GM18861 (cell line): ENCODE measurements at regions not wholly inside any gene's neighbourhood (a gene's known extent, or its start where the extent isn't known, plus 50 kb on each side); places are given as distances from the start of the nearest gene placed in this dataset.

Source experiments
- ATAC-seq: cut with Tn5 transposase; IDR thresholded peaks from one replicate; pipeline ENCODE4 v1.9.1; 2021; ENCODE audit not compliant: unreplicated experiment

DNA sequence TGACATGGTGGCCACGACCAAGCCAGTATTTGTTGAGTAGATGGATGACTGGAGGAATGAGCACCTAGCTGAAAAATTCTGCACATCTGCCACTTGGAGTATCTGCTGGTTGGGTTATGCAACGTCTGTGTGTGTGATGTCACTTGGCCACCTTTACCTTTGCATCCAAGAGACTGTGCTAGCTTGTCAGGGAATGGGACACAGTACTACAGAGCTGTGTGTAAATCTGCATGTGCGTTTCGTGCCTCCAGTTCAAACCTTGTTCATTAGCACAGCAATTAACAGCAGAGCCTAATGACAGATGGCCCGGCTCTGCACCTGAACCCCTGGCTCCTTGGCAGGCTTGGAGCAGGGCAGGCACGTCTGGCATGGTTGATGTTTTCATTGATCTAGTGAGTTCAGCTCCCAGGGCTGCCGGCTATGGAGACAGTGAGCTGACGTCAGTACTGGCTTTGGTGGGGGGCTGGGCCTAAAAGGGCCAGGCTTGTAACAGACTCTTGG, 188.4 kb upstream of the NAV2 start:
- no peak for ATAC-seq

DNA sequence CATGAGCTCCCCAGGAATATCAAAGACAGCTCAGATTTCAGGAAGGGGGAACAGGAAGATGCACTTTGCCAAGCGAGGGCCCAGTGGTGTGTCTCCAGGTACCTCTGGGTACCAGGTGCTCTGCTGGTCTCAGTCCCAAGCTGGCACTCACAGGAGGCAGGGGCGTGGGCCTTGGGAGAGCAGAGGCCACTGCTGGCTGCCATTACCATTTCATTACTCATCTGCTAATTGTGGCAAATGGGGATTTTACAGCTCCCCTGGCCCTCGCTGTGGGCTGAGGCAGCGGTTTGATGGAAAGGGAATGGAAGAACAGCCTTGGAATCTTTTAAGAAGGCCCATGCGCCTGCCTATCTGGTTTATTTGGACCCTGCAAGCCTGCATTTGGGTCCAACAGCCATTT, 192.0 kb upstream of the NAV2 start:
- no peak for ATAC-seq

DNA sequence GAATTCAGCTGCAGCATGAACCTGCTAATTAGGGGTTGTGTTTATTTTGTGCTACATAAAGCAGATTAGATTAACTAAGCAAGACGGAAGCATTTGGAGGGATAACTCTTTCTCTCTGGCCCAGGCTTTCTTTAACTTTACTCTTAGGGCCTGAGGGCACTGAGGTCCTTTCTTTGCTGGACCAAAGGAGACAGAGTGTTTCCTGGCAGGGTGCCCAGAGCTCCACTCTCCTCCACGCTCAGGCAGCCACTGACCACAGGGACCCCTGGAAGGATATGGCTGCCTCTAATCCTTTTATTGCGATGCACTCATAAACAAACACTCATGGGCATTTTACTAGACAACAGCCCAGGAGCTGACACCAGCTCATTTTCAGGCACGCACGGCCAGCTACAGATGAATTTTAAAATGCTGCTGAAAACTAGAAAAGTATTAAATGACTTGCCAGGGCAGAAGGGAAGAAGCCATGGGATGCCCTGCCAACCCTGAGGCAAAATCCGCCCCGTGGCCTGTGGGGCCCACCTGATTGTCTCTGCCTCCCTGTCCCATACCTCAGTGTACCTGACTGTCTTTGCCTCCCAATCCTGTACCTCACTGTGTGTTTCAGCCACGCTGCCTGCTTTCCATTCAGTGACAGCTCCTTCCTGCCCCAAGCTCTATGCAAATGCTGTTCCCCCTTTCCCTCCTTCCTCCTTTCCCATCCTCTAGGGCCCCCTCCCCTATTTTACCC, 192.6 kb upstream of the NAV2 start:
- ATAC-seq, result no peak

DNA sequence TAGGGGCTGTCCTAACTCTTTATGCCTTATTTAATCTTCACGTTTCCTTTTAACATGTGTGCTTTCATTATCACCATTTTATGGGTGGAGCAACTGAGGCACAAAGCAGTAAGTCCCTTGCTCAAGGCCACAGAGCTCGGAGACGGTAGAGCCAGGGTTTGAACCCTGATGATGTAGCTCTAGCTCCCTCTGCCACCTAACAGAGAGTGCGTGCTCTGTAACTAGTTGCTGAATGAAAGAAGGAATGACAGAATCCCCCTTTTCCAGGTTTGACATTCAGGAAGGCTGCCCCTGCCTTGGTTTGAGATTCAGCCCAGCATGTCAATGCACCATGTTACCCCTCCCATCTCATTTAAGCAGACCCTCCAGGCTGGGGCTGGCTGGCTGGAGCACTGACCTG, 193.3 kb upstream of the NAV2 start:
- no peak for ATAC-seq

DNA sequence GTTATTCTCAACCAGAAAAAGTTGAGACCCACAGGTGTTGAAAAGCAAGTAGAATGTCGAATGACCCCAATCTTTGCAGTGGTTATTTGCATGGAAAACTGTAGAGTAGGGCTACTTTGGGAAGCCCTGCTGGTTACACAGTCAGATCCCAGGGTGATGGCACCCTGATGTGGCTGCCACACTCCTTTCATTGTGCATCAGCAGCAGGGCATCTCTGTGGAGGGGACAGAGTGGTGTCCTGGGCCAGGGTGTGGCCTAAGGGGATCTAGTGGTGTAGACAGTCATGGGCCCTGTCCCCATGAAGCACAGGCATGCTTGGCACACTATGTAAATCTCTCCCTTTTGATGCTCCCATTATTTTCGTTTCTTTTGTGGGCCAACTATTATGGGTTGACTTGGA, 199.4 kb upstream of the NAV2 start:
- no peak for ATAC-seq

DNA sequence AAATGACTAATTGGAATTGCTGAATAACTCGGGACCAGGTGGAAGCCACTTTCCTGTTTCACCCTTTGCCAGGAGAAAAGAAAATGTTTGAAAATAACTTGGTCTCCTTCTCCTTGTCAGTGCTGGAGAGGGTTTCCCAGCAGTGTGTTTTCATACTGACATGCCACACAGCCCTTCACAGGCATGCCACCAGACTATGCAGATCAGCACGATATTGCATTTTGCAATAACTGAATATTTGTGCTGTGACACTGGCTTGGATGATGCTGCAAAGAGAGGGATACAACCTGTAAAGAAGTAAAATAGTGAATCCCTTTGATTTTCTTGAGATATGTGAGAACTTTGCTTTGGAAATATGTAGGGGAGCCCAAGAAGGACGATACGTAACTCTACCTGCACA, 200.0 kb upstream of the NAV2 start:
- no peak for ATAC-seq

DNA sequence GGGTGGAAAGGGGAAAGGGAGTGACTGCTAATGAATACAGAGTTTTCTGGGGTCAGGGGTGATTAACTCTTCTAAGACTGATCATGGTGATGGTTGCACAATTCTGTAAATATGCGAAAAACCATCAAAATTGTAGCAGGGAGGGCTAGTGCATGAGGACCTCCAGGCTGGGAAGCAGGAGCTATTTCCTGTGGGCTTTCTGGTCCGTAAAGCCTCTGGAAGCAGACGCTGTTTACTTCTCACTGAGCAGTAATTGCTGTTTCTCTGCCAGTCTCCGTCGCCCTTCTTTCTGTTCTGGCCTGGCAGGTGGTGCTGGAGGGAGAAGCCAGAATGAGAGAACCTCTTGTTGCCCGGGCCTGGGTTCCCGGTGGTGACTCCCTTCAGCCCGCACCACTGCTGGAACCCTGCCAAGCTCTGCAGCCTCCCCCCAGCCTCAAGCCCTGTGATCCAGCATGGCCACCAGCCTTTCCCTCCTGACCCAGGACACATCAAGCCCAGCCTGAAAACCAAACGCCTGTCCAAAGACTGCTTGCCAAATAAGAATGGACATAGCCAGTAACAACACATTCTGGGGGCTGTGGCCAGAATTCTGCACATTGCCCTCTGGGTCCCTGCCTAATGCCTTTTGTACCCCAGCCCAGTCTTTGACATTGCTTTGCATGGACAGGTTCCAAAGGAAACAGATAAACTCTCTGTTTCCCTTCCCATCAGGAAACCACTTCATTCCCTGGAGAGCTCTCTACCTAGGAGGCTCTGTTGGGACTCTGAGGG, 201.0 kb upstream of the NAV2 start:
- ATAC-seq, result no peak

DNA sequence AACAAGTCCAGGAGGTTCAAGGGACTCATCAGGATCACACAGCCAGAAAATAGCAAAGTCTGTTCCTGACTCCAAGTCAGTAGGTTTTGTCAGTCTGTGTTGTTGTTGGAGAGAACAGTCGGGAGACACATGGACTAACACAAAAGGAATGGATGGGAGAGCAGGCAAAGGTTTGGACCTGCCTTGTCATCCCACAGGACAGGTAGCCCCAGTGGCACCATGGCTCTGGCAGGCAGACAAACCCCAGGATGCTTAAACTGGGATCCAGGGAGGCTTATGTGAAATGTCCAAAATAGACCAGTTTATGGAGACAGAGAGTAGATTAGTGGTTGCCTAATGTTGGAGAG, 201.6 kb upstream of the NAV2 start:
- no peak for ATAC-seq

DNA sequence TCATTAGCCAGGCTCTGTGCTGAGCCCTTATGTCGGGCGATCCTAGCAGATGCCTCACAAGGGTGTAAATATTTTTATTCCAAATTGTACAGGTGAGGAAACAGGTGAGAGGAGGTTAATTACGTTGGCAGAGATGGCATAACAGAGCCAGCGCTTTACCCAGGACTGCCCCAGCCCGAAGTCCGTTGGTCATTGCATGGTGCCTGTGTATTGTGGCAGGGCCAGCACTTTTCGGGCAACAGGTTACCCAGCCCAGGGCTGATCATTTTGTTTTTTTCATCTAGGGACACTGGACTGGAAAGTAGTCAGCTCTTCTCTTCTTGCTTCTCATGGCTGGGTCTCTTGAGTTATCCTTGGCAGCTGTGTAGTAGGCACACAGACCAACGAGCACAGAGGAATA, 202.2 kb upstream of the NAV2 start:
- ATAC-seq, result no peak

DNA sequence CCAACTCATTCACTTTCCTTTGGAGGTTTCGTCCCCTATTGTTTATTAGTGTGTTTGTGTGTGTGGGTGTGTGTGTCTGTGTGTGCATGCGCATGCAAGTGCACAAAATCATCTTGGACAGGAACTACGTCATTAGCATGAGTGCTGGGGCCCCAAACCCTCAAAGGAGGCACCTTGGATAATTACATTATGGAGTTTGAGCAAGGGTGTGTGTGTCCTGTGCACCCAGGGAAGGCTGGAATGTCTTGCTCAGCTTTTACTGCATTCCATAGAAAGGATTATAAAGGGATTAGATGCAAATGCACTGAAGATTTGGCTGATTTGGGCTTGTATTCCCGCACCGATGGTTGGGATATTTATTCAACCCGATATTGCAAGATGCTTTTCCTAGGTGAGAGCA, 203.4 kb upstream of the NAV2 start:
- no peak for ATAC-seq

DNA sequence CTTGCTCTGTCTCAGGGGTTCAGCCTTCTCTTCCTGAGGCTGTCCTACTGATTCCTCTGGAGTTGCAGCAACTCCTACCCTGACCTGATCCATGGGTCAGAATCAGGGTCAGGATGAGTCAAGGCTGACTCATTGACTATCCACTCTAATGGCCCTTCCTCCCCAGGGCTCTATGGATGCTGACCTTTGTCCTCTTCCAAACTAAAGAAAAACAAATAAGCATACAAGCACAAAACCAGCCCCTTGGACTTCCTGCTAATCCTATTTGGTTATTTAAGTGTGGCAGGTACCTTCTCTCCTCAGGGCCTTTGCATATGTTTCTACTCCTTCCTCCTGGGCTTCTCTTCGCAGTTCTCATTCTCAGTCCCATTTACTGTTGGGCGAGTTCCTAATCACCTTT, 204.5 kb upstream of the NAV2 start:
- ATAC-seq, result no peak

DNA sequence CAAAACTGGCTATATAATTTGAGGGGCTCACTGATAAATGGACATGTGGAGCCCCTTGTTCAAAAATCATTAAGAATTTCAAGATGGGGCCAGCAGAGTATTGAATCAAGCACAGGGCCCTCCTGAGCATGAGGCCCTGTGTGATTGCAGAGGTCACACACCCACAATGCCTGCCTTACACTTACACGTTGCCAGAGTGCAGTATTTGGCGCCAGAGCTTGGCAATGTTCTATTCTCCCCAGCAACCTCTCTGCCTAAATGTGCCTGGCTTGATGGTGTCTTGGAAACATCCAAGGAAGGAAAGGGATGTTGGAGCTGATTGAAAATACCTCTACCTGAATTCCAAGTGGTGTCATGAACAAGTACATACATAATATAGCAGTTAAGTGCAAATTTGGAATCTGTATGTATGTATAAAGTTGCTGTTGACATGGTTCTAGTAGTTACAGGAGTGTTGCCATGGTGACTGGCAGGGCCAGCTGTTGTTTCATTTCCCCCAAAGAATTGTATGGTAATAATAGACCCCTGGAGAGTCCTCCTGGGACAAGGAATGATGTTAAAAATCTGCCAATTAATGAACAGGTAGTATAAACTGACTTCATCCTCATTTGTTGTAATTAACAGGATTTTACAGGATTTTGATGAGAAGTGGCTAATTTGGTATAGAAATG, 205.7 kb upstream of the NAV2 start:
- ATAC-seq, result no peak

DNA sequence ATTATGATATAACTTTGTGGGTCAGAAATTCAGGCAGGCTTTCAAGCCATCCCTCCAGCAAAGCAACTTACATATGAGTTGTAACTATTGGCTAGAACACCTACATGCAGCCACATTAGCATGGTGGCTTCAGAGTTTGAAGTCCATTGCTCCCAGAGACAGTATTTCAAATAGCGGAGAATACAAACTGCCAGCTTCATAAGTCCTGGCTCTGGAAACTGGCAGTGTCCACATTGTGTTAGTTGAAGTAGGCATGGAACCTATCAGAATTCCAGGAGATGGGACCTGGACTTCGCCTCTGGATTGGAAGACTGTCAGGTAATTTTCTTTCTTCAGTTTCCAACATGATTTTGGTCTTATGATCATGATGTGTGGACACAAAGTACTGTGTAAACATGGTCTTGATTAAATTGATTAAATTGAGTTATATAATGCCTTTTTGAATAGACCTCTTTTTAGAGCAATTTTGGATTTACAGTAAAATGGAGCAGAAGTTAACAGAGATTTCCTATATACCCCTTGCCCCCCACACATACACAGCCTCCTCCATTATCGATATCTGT, 209.9 kb upstream of the NAV2 start:
- no peak for ATAC-seq

DNA sequence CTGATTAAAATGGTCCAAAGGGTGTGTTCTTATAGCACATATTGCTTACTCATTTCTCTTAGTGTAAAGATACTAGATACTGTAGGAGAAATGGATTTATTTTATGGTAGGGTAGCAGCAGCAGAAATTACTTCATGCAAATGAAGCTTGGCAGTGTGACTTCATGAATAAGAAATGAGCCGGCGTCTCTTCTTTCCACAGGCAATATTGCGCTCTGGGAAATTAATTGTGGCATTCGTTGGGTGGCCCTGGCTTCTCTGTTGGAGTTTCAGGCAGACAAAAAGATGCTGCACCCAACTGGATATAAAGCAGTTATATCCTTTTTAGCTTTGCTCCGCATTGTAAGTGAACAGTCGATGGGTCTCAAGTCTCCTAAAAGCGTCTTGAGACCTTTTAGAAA, 211.0 kb upstream of the NAV2 start:
- no peak for ATAC-seq

DNA sequence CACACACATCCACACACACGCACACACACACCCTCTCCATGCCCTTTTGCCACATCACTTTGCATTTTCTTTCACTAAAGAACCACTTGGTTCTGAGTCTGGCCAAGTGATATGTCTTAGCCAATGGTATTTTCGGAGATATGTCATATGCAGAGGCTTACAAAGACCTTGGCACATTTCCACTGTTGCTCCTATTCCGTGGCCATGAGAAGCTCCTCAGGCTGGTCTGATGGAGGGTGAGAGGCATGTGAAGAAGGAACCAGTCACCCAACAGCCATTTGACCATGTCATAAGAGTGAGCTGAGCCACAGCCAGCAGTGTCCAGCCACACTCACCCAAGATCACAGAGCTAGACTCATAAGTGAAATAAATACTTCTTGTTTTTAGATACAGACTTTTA, 212.6 kb upstream of the NAV2 start:
- no peak for ATAC-seq

DNA sequence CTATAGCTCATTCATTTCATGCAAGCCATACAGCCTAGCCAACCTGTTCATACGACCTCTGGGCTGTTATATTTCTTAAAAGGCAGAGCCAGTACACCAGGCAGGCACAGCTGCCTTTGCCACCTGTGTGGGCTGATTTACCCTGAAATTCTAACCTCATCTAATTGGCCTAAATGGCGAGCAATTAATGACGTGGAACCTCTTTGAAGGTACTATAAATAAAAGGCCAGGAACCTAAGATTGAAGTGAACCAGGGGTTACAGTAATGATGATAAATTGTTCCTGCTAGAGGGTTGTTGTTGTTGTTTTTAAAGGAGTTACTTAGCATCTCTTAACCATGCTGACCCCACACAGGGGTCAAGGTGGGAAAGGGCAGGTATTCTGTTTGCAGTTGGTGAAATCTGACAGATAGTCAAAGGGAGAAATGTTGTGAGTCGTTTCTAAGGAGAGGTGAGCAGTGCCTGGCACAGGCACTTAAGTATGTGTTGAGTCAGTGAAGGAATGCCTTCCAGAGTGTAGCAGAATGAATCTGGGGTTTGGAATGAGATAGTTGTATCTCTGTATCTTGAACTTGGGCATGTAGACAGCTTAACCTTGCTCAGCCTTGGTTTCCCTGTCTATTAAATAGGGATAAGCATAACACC, 213.5 kb upstream of the NAV2 start:
- ATAC-seq, result no peak

DNA sequence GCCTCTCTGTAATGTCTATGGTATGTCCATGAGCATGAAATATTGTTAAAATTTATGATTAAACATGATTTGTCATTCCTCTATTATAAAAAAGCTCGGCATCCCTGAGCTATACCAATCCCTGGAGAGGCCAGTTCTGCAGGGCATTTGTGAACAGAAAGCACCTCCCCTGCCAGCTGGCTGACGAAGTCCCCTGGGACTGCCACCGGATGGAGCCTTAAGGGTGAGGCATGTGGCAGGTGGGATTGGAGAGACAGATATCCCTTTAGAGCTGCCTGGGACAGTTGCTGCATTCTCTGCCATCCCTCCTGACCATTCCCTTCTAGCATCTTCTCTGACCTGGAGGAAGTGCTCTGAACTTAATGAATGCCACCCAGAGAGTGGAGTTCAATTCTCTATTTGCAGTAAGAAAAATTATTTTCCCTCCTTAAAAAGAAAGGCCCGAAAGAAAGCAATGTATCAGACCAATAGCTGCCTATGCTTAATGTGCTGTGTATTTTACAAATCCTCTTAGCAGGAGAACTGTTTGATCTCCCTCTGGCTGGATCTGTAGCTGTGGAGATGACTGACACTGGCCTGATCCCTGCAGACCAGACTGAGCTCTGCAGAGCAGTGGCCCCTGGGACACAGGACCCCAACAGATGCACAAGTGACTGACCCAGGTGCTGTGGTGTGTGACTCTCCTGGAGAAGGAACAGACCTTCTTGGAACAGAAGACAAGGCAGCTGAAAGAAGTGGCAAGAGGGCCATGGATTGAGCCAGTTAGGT, 219.0 kb upstream of the NAV2 start:
- no peak for ATAC-seq

DNA sequence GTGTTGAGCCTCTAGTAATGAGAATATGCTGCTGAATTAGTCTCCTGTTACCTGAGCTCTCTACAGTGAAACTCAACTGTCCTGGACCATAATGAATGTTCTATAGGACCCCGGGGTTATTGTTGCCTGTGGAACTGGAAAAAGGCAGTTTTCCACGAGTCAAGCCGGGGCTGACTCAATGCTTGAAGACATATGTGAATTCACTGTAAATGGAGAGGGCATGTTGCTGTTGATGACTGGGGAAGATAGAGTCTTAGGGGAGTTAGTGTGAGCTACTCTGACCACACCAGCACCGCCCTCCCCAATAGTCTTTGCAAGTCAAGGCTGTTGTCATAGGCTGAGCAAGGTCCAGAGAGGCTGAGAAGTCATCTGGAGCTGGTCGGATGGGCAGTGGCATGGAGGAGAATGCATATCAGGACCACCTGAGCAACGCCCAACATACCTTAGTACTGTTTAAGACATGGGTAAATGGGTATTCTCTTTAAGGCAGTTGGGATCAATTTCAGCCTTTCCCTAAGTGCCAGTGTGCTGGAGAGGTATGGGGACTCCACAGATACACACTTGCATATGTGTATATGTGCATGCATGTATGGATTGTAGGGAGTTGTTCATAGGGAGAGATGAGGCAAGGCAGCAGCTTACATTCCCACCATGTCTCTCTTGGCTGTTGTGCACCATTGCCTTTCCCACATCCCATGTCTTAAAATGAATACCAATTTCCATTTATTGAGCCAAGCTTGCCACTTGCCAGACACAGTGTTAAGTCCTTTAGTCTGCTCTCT, 230.1 kb upstream of the NAV2 start:
- ATAC-seq, result no peak

DNA sequence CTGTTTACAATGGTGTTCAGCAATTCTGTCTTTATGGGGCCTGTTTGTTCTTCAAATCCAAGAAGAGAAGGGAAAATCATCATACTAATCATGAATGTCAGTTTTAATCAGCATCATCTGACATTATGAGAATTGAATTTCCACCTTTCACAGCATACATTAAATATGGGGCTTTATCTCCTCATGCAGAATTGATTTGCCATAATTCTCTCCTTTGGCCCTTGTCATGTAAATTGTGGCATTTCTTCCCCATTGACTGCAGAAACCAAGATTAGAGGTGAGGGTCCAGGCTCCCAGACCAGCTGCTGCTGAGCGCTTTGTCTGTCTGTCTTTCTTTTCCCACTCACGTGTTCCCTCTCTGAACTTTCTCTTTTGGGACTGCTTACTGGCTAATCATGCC, 232.1 kb upstream of the NAV2 start:
- no peak for ATAC-seq

DNA sequence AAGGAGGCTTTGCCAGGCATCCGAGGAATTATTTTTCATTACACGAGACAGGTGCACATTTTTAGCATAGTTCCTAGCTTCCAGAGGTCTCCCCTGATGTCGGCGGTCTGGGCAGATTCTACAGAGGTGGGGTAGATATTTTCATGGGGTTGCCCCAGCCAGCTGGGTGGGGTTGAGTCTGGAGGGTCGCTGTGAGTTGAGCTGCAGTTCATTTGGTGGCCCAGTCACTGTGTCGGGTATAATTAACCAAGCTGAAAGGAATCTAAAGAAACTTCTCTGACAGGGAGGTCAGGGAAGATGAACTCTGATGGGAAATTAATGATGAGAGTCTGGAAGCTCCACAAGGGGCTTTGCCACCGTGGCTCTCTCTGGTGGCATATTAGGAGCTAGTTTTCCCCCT, 233.7 kb upstream of the NAV2 start:
- ATAC-seq, result no peak
